ENCODE measurements at regions not wholly inside any gene's neighbourhood (a gene's known extent, or its start where the extent isn't known, plus 50 kb on each side); places are given as distances from the start of the nearest gene placed in this dataset.

DNA sequence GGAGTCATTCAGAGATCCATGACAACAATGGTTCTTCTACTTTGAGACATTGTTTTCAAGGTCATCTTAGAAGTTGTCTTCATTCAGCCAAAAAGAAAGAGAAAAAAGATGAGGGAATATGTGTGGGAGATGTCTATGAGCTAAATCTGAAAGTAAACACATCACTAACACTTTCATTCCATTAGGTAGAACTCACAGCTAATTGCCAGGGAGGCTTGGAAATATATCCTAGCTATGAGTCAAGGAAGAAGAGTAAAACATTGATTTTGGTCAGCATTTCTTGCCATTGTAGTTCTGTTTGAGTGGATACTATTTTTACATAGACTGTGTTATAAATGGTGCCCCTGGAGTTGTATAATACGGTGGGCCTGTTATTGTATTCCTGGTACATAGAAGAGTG, 316.4 kb upstream of the MYOCD start:
- TF ChIP-seq, protein P1, sequence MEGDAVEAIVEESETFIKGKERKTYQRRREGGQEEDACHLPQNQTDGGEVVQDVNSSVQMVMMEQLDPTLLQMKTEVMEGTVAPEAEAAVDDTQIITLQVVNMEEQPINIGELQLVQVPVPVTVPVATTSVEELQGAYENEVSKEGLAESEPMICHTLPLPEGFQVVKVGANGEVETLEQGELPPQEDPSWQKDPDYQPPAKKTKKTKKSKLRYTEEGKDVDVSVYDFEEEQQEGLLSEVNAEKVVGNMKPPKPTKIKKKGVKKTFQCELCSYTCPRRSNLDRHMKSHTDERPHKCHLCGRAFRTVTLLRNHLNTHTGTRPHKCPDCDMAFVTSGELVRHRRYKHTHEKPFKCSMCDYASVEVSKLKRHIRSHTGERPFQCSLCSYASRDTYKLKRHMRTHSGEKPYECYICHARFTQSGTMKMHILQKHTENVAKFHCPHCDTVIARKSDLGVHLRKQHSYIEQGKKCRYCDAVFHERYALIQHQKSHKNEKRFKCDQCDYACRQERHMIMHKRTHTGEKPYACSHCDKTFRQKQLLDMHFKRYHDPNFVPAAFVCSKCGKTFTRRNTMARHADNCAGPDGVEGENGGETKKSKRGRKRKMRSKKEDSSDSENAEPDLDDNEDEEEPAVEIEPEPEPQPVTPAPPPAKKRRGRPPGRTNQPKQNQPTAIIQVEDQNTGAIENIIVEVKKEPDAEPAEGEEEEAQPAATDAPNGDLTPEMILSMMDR (conservative IDR thresholded peaks at IDR 0.05 in 1 of 2, IDR thresholded peaks at IDR 0.05 in 1 of 2; ENCODE audit: extremely low read depth in 1 of 2, insufficient read depth in 1 of 2, low read depth in 1 of 2, low read length in 2 of 2) = no peak
- TF ChIP-seq EZH2 (IDR thresholded peaks at IDR 0.05; ENCODE audit: borderline replicate concordance, low read length) = no peak

Data from mammary epithelial cell (primary cell).